ENCODE measurements at regions not wholly inside any gene's neighbourhood (a gene's known extent, or its start where the extent isn't known, plus 50 kb on each side); places are given as distances from the start of the nearest gene placed in this dataset.

DNA sequence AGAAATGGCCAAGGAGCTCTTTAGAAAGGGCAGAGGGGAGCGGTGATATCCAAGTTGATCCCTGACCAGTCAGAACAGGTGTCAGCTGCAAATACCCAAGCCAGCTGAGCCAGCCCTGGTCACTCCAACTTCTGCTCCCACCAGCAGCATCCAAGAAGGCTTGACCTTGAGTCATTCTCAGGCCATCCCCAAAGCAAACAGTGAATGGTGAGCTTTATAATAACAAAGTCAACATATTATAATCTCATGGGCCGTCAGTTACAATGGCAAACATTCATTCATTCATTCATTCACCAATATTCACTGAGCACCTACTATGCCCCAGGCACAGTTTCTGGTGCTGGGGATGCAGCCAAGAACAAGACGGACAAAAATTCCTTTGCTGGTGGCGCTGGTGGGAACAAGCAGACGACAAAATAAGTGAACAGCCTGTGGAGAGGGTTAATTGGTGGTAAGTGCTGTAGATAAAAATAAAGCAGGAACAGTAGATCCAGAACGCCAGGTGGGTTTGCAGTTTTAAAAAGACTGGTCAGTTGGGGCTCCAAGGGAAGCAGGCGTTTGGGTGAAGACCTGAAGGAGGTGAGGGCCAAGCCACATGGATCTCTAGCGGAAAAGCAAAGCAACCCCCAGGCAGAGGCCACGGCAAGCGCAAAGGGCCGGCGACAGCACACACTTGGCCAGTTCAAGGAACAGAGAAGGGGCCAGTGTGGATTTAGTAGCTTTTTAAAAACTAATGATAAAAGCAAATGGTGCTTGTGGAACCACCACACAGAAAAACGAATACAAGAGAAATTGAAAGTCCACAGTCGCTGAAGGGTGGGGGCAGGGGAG lies 131.8 kb upstream of the PTPN1 start:
- intact Hi-C loops (cut with DNase I): loop anchor here (2.0 kb wide), 2 partner anchors 66 to 188 kb away; partner anchors contain the start of gene CEBPB
- Histone ChIP-seq H3K27ac (peak overlapping the region; percentile 74), H3K4me1 (peaks cover 35% of the 10 kb centered on the region), H3K36me3 (no peaks in the 10 kb centered on the region), H3K4me3 (peak overlapping the region; percentile 0 to 5), H3K9me3 (no peaks in the 10 kb centered on the region), H3K27me3 (no peaks in the 10 kb centered on the region)
- no peak for DNase-seq (ENCODE audit: extremely low spot score in 2 of 2)
- TF ChIP-seq CTCF (IDR thresholded peaks at IDR 0.05) (no peak), POLR2AphosphoS5 (IDR thresholded peaks at IDR 0.05; ENCODE audit: insufficient read depth in 1 of 2, low read depth in 1 of 2) (no peak), POLR2A (IDR thresholded peaks at IDR 0.05) (no peak)

- H3K9me3 ChIP-seq: no peaks in the 10 kb centered on the region
- intact Hi-C loops (cut with DNase I): loop anchor here (2.0 kb wide), 2 partner anchors 67 to 189 kb away; partner anchors contain the start of gene CEBPB
- peak overlapping the region; percentile 0 to 5 for H3K4me3 ChIP-seq
- H3K27ac ChIP-seq: peak overlapping the region; percentile 74
- no peaks in the 10 kb centered on the region for H3K27me3 ChIP-seq
- peak in 1 of 2 donors; percentile 99 for DNase-seq (ENCODE audit: extremely low spot score in 2 of 2)
- TF ChIP-seq POLR2AphosphoS5 (IDR thresholded peaks at IDR 0.05; ENCODE audit: insufficient read depth in 1 of 2, low read depth in 1 of 2) (peak; percentile 87 to 88), CTCF (IDR thresholded peaks at IDR 0.05) (no peak), POLR2A (IDR thresholded peaks at IDR 0.05) (peak in 1 of 2 donors; percentile 56)
- no peaks in the 10 kb centered on the region for H3K36me3 ChIP-seq
- peaks cover 38% of the 10 kb centered on the region for H3K4me1 ChIP-seq
Measured at GRCh38 chr20:50379049-50379990, 130.9 kb upstream of the PTPN1 start.

DNA sequence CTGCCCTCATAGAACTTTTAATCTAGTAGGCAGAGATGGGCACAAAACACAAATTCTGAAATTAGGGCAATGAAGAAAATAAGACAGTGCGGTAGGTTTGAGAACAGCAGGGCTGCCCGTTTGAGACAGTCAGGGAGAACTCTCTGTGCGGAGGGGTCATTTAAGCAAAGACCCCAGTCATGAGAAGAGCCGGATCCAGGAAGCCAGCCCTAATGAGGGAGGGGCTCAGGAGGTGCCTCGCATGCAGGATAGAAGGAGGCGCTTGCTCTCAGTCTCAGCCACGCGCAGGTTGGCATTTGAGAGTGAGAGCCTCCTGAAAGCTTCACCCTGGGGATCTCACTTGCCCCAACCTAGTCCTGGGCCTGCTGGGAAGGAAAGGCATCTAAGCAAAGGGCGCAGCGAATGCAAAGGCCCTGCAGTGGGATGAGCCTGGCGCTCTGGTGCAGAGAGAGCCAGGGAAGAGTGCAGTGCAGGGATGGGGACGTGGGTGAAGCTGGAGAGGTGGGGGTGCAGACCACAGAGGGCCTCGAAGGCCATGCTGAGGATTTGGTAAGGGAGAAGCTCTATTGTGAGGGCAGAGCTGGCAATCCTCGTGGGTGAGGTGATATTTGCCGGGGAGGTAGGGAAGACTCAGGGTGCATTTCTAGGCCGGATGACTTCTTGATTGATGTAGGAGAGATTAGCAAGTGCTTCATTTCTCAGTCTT lies 130.0 kb upstream of the PTPN1 start:
- H3K27ac ChIP-seq: peak overlapping the region; percentile 74
- TF ChIP-seq POLR2A (IDR thresholded peaks at IDR 0.05) (no peak), POLR2AphosphoS5 (IDR thresholded peaks at IDR 0.05; ENCODE audit: insufficient read depth in 1 of 2, low read depth in 1 of 2) (no peak), CTCF (IDR thresholded peaks at IDR 0.05) (no peak)
- peaks cover 38% of the 10 kb centered on the region for H3K4me1 ChIP-seq
- DNase-seq (ENCODE audit: extremely low spot score in 2 of 2): no peak
- H3K27me3 ChIP-seq: no peaks in the 10 kb centered on the region
- no peaks in the 10 kb centered on the region for H3K36me3 ChIP-seq
- intact Hi-C loops (cut with DNase I): loop anchor here (2.0 to 5.0 kb wide), 3 partner anchors 67 to 189 kb away; partner anchors contain the start of gene CEBPB
- H3K4me3 ChIP-seq: peak overlapping the region in 1 of 2 donors; percentile 0
- no peaks in the 10 kb centered on the region for H3K9me3 ChIP-seq

DNA sequence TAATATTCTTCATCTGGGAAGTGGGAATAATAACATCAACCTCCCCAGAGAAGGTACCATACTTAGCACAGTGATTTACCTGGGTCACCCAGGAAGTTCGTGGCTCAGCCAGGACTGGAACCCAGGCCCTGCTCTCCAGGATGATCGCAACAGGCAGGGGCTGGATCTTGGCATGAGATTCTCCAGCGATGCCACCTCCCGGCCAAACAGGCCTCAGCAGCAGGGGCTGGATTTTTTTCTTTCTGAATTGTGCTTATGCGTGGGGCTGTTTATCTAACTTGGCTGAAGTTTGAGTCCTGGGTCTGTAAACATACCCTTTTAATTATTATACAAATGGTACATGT lies 129.5 kb upstream of the PTPN1 start:
- TF ChIP-seq POLR2A (IDR thresholded peaks at IDR 0.05): no peak
- TF ChIP-seq CTCF (IDR thresholded peaks at IDR 0.05): no peak
- no peak for TF ChIP-seq POLR2AphosphoS5 (IDR thresholded peaks at IDR 0.05; ENCODE audit: insufficient read depth in 1 of 2, low read depth in 1 of 2)
- Histone ChIP-seq H3K27me3 (no peaks in the 10 kb centered on the region), H3K4me3 (no peak overlapping the region), H3K4me1 (peaks cover 38% of the 10 kb centered on the region), H3K36me3 (no peaks in the 10 kb centered on the region), H3K27ac (peak overlapping the region; percentile 74), H3K9me3 (no peaks in the 10 kb centered on the region)
- intact Hi-C loops (cut with DNase I): loop anchor here (5.0 kb wide), 1 partner anchor 72 kb away; no protein-coding TSS in a partner anchor
- DNase-seq (ENCODE audit: extremely low spot score in 2 of 2): no peak
